OCI-M1 (cell line): ENCODE measurements at regions not wholly inside any gene's neighbourhood (a gene's known extent, or its start where the extent isn't known, plus 50 kb on each side); places are given as distances from the start of the nearest gene placed in this dataset.

Experiments used
- DNase-seq: peaks from one replicate; lab custom pipeline; 2025; lab: John Stamatoyannopoulos, UW

GRCh38 chr2:43055086-43055912, 171.1 kb downstream of the ZFP36L2 start:
- no peak for DNase-seq

GRCh38 chr2:43054367-43054766, 172.0 kb downstream of the ZFP36L2 start:
- no peak for DNase-seq

GRCh38 chr2:43052944-43053306, 173.5 kb downstream of the ZFP36L2 start:
- DNase-seq, result no peak

GRCh38 chr2:43052204-43052943, 174.0 kb downstream of the ZFP36L2 start:
- DNase-seq, result no peak

GRCh38 chr2:43051338-43051737, 175.1 kb downstream of the ZFP36L2 start:
- no peak for DNase-seq

- no peak for DNase-seq
These were observed 175.5 kb downstream of the ZFP36L2 start for GRCh38 chr2:43050866-43051265.

GRCh38 chr2:43049836-43050801, 176.3 kb downstream of the ZFP36L2 start:
- no peak for DNase-seq

GRCh38 chr2:43047187-43047780, 179.1 kb downstream of the ZFP36L2 start:
- no peak for DNase-seq

- DNase-seq, result no peak
These were observed 180.5 kb downstream of the ZFP36L2 start for GRCh38 chr2:43045866-43046265.

GRCh38 chr2:43044093-43044681, 182.2 kb downstream of the ZFP36L2 start:
- no peak for DNase-seq

- no peak for DNase-seq
These were observed 182.9 kb downstream of the ZFP36L2 start for GRCh38 chr2:43043553-43043870.

GRCh38 chr2:43041661-43042360, 184.6 kb downstream of the ZFP36L2 start:
- DNase-seq, result peak; percentile 26

- DNase-seq, result no peak
These were observed 185.2 kb downstream of the ZFP36L2 start for GRCh38 chr2:43041173-43041591.

- peak; percentile 36 for DNase-seq
These were observed 186.1 kb downstream of the ZFP36L2 start for GRCh38 chr2:43040084-43040854.

GRCh38 chr2:43039376-43040080, 186.9 kb downstream of the ZFP36L2 start:
- no peak for DNase-seq

- DNase-seq, result no peak
These were observed 187.7 kb downstream of the ZFP36L2 start for GRCh38 chr2:43038696-43039094.

- no peak for DNase-seq
These were observed 188.2 kb downstream of the ZFP36L2 start for GRCh38 chr2:43038034-43038695.

GRCh38 chr2:43035922-43036321, 190.5 kb downstream of the ZFP36L2 start:
- DNase-seq, result no peak

GRCh38 chr2:43034921-43035320, 191.5 kb downstream of the ZFP36L2 start:
- no peak for DNase-seq
